OCI-LY1 (cell line): ENCODE measurements at regions not wholly inside any gene's neighbourhood (a gene's known extent, or its start where the extent isn't known, plus 50 kb on each side); places are given as distances from the start of the nearest gene placed in this dataset.

ENCODE experiments used
- EZH2 ChIP-seq: fragments of 200-600 bp; sonication (generic), shearing (Covaris generic); IDR thresholded peaks from 2 replicates; pipeline ENCODE4 v1.8.0; 2017; ENCODE audit warnings: borderline replicate concordance, mixed run types, mild to moderate bottlenecking, antibody characterized with exemption, low read length, moderate library complexity, mixed read lengths
- TF ChIP-seq, protein P1 (sequence below): fragments of 200-600 bp; sonication (generic), shearing (Covaris generic); IDR thresholded peaks from 2 replicates; pipeline ENCODE4 v1.5.1; 2017; ENCODE audit warnings: mild to moderate bottlenecking, antibody characterized with exemption, low read length, moderate library complexity, mixed read lengths

DNA sequence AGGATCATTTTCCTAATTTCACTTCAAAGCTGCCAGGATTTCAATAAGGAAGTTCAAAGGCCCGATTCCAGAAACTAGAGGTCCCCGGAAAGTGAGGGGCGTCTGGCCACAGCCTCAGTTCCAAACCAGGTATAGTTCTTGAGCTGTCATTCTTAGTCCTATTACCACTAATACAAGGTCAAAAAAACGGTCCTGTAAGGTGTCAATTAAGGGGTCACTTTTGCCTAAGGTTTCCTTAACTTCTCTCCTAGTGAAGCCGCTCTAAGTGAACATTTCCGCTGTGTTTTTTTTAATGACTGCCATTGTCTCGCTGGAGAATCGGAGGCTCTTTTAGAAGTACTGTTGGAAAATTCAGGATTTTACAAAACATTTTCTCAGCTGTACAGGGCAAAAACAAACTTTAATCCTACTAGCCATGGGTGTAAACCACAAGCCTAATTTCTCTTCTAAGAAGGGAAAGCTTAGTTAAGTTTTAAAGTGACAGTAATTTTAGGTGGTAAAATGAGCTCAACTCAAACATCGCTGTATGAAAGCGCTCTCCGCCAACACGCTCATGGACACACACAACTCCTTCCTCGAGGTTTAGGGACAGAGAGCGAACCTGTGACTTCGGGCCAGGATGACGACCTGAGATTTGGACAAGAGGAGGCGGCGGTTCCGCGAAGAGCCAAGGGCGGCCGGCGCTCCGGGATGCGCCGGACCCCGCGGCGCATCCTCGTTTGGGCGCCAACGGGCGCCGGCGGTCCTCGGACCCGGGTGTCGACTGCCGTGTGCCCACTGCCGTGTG lies 76.7 kb upstream of the IFNE start:
- TF ChIP-seq, protein P1, sequence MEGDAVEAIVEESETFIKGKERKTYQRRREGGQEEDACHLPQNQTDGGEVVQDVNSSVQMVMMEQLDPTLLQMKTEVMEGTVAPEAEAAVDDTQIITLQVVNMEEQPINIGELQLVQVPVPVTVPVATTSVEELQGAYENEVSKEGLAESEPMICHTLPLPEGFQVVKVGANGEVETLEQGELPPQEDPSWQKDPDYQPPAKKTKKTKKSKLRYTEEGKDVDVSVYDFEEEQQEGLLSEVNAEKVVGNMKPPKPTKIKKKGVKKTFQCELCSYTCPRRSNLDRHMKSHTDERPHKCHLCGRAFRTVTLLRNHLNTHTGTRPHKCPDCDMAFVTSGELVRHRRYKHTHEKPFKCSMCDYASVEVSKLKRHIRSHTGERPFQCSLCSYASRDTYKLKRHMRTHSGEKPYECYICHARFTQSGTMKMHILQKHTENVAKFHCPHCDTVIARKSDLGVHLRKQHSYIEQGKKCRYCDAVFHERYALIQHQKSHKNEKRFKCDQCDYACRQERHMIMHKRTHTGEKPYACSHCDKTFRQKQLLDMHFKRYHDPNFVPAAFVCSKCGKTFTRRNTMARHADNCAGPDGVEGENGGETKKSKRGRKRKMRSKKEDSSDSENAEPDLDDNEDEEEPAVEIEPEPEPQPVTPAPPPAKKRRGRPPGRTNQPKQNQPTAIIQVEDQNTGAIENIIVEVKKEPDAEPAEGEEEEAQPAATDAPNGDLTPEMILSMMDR: no peak
- TF ChIP-seq EZH2: no peak
